GM12865 (cell line): ENCODE measurements at regions not wholly inside any gene's neighbourhood (a gene's known extent, or its start where the extent isn't known, plus 50 kb on each side); places are given as distances from the start of the nearest gene placed in this dataset.

Experiments used
- DNase-seq: peaks from one replicate; pipeline ENCODE4 v3.0.0; 2010; ENCODE audit warnings: low read depth
- H3K4me3 ChIP-seq: 2 replicates; pipeline ENCODE4 v1.5.1; 2011; ENCODE audit warnings: mild to moderate bottlenecking, low read depth, low read length, control low read depth
- TF ChIP-seq, protein P1 (sequence below): IDR thresholded peaks from 2 replicates; pipeline ENCODE4 v1.5.1; 2011; ENCODE audit warnings: low read length, control low read depth, low read depth, inconsistent platforms; ENCODE audit not compliant: insufficient read depth; ENCODE audit errors: missing control alignments

DNA sequence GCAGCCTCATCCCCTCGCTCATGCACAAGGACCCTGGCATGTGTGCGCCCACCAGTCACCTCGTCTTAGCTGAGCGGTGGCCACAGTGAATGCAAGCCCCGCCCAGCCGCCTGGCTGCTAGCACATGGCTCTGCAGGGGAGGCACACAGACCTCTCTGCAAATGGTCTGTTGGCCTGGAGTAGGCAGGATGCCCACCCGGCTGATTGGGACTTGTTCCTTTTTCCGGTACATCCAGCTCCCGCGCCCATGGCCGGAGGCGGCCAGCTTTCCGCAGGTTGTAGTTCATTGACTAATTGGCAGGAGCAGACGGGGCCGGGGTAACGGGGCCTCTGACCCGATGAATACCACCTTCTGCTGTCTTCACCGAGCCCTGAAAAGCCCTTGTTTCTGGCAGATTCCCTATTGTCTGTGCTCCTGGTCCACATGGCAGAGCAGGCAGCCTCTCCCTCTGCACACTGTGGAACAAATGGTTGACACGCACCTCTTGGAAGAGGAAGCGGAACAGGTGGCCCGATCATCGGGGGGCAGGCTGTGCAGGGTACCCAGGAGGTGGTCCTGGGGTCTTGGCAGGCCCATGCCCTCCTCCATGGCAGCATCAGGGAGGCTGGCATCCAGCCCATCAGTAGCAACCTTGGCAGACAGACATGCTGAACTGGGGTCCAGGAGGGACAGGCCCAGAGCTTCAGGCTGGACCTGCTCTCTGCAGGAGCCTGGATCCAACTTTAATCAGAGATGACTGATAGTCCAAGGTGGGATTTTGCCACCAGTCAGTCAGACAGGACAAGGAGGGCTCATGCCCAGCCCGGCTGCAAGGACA, 1512.0 kb downstream of the BRD1 start:
- H3K4me3 ChIP-seq: no peak overlapping the region
- DNase-seq: no peak
- TF ChIP-seq, protein P1, sequence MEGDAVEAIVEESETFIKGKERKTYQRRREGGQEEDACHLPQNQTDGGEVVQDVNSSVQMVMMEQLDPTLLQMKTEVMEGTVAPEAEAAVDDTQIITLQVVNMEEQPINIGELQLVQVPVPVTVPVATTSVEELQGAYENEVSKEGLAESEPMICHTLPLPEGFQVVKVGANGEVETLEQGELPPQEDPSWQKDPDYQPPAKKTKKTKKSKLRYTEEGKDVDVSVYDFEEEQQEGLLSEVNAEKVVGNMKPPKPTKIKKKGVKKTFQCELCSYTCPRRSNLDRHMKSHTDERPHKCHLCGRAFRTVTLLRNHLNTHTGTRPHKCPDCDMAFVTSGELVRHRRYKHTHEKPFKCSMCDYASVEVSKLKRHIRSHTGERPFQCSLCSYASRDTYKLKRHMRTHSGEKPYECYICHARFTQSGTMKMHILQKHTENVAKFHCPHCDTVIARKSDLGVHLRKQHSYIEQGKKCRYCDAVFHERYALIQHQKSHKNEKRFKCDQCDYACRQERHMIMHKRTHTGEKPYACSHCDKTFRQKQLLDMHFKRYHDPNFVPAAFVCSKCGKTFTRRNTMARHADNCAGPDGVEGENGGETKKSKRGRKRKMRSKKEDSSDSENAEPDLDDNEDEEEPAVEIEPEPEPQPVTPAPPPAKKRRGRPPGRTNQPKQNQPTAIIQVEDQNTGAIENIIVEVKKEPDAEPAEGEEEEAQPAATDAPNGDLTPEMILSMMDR: no peak

DNA sequence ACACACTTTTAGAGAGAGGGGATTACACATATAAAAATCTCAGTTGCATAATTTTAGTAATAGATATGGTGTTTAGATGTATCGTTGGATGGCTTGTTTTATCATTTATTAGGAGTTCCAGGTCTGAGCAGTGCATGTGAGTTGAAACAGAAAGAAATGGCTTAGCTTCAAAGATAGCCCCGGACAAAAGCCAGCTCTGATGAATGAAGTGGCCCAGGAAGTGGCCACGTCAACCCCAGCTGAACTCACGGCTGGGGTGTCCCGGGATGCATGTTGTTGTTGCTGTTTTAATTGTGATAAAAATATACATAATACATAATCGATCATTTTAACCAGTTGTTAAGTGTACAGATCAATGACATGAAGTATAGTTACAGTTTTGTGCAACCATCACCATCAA, 1513.6 kb downstream of the BRD1 start:
- no peak overlapping the region for H3K4me3 ChIP-seq
- DNase-seq: no peak
- TF ChIP-seq, protein P1: no peak

DNA sequence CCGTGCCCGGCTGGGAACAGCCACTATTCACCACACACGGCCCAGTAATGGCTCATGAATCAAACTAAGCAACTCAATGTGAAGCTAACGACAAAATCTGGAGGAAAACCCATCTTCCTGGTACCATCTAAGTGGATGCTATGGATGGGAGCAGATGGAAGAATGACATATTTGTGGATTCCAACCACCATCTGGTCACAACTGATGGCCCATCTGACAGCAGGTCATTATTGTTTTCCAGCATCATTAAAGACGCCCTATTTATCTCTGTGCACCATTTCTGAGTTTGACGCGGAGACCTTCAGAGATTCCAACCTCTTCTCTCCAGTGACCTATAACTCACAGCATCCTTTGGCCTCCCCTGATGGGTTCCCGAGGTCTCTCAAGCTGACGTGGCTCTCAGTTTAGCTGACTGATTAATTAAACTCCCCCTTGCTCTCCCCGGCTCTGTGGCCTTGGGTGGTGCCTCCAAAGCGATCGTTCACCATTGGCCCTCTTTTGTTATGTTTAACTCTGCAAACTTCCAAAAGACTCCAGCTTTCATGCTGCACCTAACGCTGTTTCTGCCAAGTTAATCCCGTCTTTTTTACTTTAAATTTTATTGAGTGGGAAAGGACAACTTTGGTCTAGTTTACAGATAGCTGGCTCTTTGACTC, 1514.4 kb downstream of the BRD1 start:
- no peak for DNase-seq
- H3K4me3 ChIP-seq: no peak overlapping the region
- TF ChIP-seq, protein P1: no peak

DNA sequence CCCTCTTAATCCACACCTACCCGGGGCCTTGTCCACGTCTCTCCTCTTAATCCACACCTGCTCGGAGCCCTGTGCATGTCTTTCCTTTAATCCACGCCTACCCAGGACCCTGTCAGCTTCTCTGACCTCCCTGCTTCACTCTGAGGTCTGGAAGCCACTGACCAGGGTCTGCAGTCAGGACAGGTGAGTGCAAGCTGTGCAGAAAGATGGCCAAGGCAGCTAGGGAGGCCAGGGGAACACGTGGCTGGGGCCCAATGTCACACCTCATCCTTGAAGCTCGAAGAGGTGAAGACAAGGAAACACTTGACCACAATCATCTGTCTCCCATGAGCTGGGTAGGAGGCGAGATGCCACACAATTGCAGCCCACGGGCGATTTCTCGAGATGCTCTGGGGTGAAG, 1516.9 kb downstream of the BRD1 start:
- TF ChIP-seq, protein P1: no peak
- H3K4me3 ChIP-seq: no peak overlapping the region
- DNase-seq: no peak

DNA sequence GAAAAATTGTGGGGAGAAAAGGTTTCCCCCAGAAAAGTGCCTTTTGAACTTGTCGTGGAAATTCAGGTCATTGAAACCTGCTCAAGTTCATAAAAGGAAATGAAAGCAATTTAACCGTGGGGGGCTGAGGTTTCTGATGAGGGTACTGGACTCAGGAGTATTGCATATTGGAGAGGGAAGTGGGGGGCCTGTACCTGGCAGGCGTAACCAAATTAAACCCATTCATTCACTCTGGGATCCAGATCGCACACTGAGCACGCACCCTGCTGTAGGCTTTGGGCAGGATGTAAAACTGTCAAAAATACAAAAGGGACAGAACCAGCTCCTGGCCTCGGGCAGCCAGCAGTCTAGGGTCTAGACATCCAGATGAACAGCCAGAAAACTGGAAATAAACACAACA, 1517.4 kb downstream of the BRD1 start:
- H3K4me3 ChIP-seq: no peak overlapping the region
- TF ChIP-seq, protein P1: no peak
- no peak for DNase-seq

GRCh38 chr22:48309836-48310235, 1517.8 kb downstream of the BRD1 start:
- TF ChIP-seq, protein P1: no peak
- no peak for DNase-seq
- H3K4me3 ChIP-seq: no peak overlapping the region
